Ovary (tissue), 3 donors: ENCODE measurements at regions not wholly inside any gene's neighbourhood (a gene's known extent, or its start where the extent isn't known, plus 50 kb on each side); places are given as distances from the start of the nearest gene placed in this dataset.

ENCODE experiments used
- CTCF ChIP-seq, 3 donors: fragments of 450-650 bp in 2 of 3; fragments of 200-600 bp in 1 of 3; IDR thresholded peaks; one replicate each; pipeline versions ENCODE4 v1.5.1 to v1.8.0; 2016 to 2022; ENCODE audit warnings: antibody characterized with exemption in 3 of 3, mild to moderate bottlenecking in 1 of 3
- EP300 ChIP-seq: sonication (generic); formaldehyde crosslinking; IDR thresholded peaks from one replicate; pipeline ENCODE4 v1.6.1; 2017; ENCODE audit warnings: antibody characterized with exemption
- POLR2A ChIP-seq: fragments of 450-650 bp; IDR thresholded peaks from one replicate; pipeline ENCODE4 v1.6.1; 2017; ENCODE audit warnings: antibody characterized with exemption, mild to moderate bottlenecking, moderate library complexity
- donor health status: DM: no; HTN: no; CAD: no.

- no peak for TF ChIP-seq CTCF (IDR thresholded peaks at IDR 0.05)
- no peak for TF ChIP-seq EP300
- TF ChIP-seq POLR2A, result no peak
Measured at GRCh38 chr10:42421812-42422211, 216.6 kb downstream of the ZNF33B start.
